GM23248 (cell line): ENCODE measurements at regions not wholly inside any gene's neighbourhood (a gene's known extent, or its start where the extent isn't known, plus 50 kb on each side); places are given as distances from the start of the nearest gene placed in this dataset.

Experiments
- EZH2 ChIP-seq: fragments of 200-600 bp; sonication (generic); IDR thresholded peaks from 2 replicates; pipeline ENCODE4 v1.6.1; 2018; ENCODE audit warnings: antibody characterized with exemption, mild to moderate bottlenecking; ENCODE audit not compliant: insufficient read depth, poor library complexity, severe bottlenecking
- EZH2phosphoT487 ChIP-seq: fragments of 200-600 bp; sonication (generic); IDR thresholded peaks from 2 replicates; pipeline ENCODE4 v1.6.1; 2018; ENCODE audit warnings: antibody characterized with exemption, moderate library complexity, mild to moderate bottlenecking, low read depth; ENCODE audit not compliant: insufficient read depth

- no peak for TF ChIP-seq EZH2
- TF ChIP-seq EZH2phosphoT487: no peak
Observed at GRCh38 chr2:45124456-45124855, 115.2 kb upstream of the SIX2 start.
